Activated T-cell treated with anti-CD3 and anti-CD28 coated beads, Interleukin-2, amount 50 U/mL, for 4 hours (primary cell): ENCODE measurements at regions not wholly inside any gene's neighbourhood (a gene's known extent, or its start where the extent isn't known, plus 50 kb on each side); places are given as distances from the start of the nearest gene placed in this dataset.

ENCODE experiments used
- ATAC-seq, 2 donors: fragments of 200-7000 bp; cut with Tn5 transposase; one replicate each; pipeline ENCODE4 v1.10.0; 2021
- DNase-seq: peaks from one replicate; pipeline ENCODE4 v3.0.0-alpha.2; 2020
- H3K27me3 Mint-ChIP-seq: one replicate; pipeline ENCODE4 v1.8.0; 2021; ENCODE audit warnings: low read depth, mixed read lengths
- H3K36me3 Mint-ChIP-seq: one replicate; pipeline ENCODE4 v1.8.0; 2022; ENCODE audit warnings: mixed read lengths; ENCODE audit not compliant: insufficient read depth
- H3K4me1 Mint-ChIP-seq: one replicate; pipeline ENCODE4 v1.8.0; 2021; ENCODE audit warnings: low read depth, mixed read lengths
- H3K4me3 Mint-ChIP-seq: one replicate; pipeline ENCODE4 v1.8.0; 2021; ENCODE audit warnings: mild to moderate bottlenecking, moderate library complexity, mixed read lengths
- H3K9me3 Mint-ChIP-seq: one replicate; pipeline ENCODE4 v1.8.0; 2021; ENCODE audit warnings: mixed read lengths

GRCh38 chr2:107648781-107649404 is 177.8 kb upstream of the RGPD4 start:
- ATAC-seq (no peak), DNase-seq (no peak)
- Mint-ChIP-seq H3K4me3 (no peak overlapping the region), H3K4me1 (no peaks in the 10 kb centered on the region), H3K36me3 (no peaks in the 10 kb centered on the region), H3K27me3 (no peaks in the 10 kb centered on the region), H3K9me3 (peaks cover 26% of the 10 kb centered on the region)

GRCh38 chr2:107657049-107657448 is 169.6 kb upstream of the RGPD4 start:
- H3K27me3 Mint-ChIP-seq: no peaks in the 10 kb centered on the region

GRCh38 chr2:107663632-107664031 is 163.1 kb upstream of the RGPD4 start:
- Mint-ChIP-seq H3K4me1 (no peaks in the 10 kb centered on the region), H3K36me3 (no peaks in the 10 kb centered on the region), H3K9me3 (peaks cover 4% of the 10 kb centered on the region), H3K4me3 (no peak overlapping the region), H3K27me3 (no peaks in the 10 kb centered on the region)
- ATAC-seq (no peak), DNase-seq (no peak)

More at GRCh38 chr2:107657049-107657448, 169.6 kb upstream of the RGPD4 start:
- no peak for DNase-seq
- Mint-ChIP-seq H3K36me3 (no peaks in the 10 kb centered on the region), H3K4me1 (no peaks in the 10 kb centered on the region), H3K9me3 (no peaks in the 10 kb centered on the region), H3K4me3 (no peak overlapping the region)
- no peak for ATAC-seq

GRCh38 chr2:107669335-107669734 is 157.4 kb upstream of the RGPD4 start:
- DNase-seq (no peak), ATAC-seq (no peak)
- no peaks in the 10 kb centered on the region for H3K36me3 Mint-ChIP-seq
- H3K4me1 Mint-ChIP-seq: no peaks in the 10 kb centered on the region
- no peaks in the 10 kb centered on the region for H3K27me3 Mint-ChIP-seq
- peaks cover 15% of the 10 kb centered on the region for H3K9me3 Mint-ChIP-seq
- no peak overlapping the region for H3K4me3 Mint-ChIP-seq

- no peaks in the 10 kb centered on the region for H3K4me1 Mint-ChIP-seq
Observed at GRCh38 chr2:107681936-107682335, 144.8 kb upstream of the RGPD4 start.

GRCh38 chr2:107684421-107684820 is 142.3 kb upstream of the RGPD4 start:
- H3K9me3 Mint-ChIP-seq: no peaks in the 10 kb centered on the region
- no peak for DNase-seq
- ATAC-seq: no peak
- no peaks in the 10 kb centered on the region for H3K4me1 Mint-ChIP-seq
- H3K4me3 Mint-ChIP-seq: no peak overlapping the region
- no peaks in the 10 kb centered on the region for H3K27me3 Mint-ChIP-seq
- no peaks in the 10 kb centered on the region for H3K36me3 Mint-ChIP-seq

More at GRCh38 chr2:107681936-107682335, 144.8 kb upstream of the RGPD4 start:
- no peak overlapping the region for H3K4me3 Mint-ChIP-seq
- no peaks in the 10 kb centered on the region for H3K9me3 Mint-ChIP-seq
- H3K27me3 Mint-ChIP-seq: no peaks in the 10 kb centered on the region
- no peak for DNase-seq
- no peak for ATAC-seq
- no peaks in the 10 kb centered on the region for H3K36me3 Mint-ChIP-seq

GRCh38 chr2:107685421-107685986 is 141.2 kb upstream of the RGPD4 start:
- ATAC-seq (no peak), DNase-seq (no peak)
- H3K4me3 Mint-ChIP-seq: no peak overlapping the region
- H3K9me3 Mint-ChIP-seq: no peaks in the 10 kb centered on the region
- H3K36me3 Mint-ChIP-seq: no peaks in the 10 kb centered on the region
- no peaks in the 10 kb centered on the region for H3K27me3 Mint-ChIP-seq
- H3K4me1 Mint-ChIP-seq: no peaks in the 10 kb centered on the region

- Mint-ChIP-seq H3K36me3 (no peaks in the 10 kb centered on the region), H3K9me3 (no peaks in the 10 kb centered on the region), H3K4me3 (no peak overlapping the region), H3K4me1 (no peaks in the 10 kb centered on the region), H3K27me3 (no peaks in the 10 kb centered on the region)
- ATAC-seq (no peak), DNase-seq (no peak)
Observed at GRCh38 chr2:107687073-107687472, 139.6 kb upstream of the RGPD4 start.

GRCh38 chr2:107688135-107688534 is 138.6 kb upstream of the RGPD4 start:
- no peaks in the 10 kb centered on the region for H3K36me3 Mint-ChIP-seq
- DNase-seq (no peak), ATAC-seq (no peak)
- H3K4me1 Mint-ChIP-seq: no peaks in the 10 kb centered on the region
- no peak overlapping the region for H3K4me3 Mint-ChIP-seq
- no peaks in the 10 kb centered on the region for H3K27me3 Mint-ChIP-seq
- no peaks in the 10 kb centered on the region for H3K9me3 Mint-ChIP-seq

GRCh38 chr2:107693604-107694003 is 133.1 kb upstream of the RGPD4 start:
- DNase-seq (no peak), ATAC-seq (no peak)
- H3K27me3 Mint-ChIP-seq: no peaks in the 10 kb centered on the region
- no peak overlapping the region for H3K4me3 Mint-ChIP-seq
- H3K36me3 Mint-ChIP-seq: no peaks in the 10 kb centered on the region
- no peaks in the 10 kb centered on the region for H3K9me3 Mint-ChIP-seq
- no peaks in the 10 kb centered on the region for H3K4me1 Mint-ChIP-seq

- H3K27me3 Mint-ChIP-seq: no peaks in the 10 kb centered on the region
Observed at GRCh38 chr2:107694667-107695066, 132.0 kb upstream of the RGPD4 start.

GRCh38 chr2:107697385-107697784 is 129.3 kb upstream of the RGPD4 start:
- Mint-ChIP-seq H3K27me3 (no peaks in the 10 kb centered on the region), H3K4me1 (no peaks in the 10 kb centered on the region), H3K9me3 (no peaks in the 10 kb centered on the region), H3K4me3 (no peak overlapping the region), H3K36me3 (no peaks in the 10 kb centered on the region)
- DNase-seq (no peak), ATAC-seq (no peak)

More at GRCh38 chr2:107694667-107695066, 132.0 kb upstream of the RGPD4 start:
- no peaks in the 10 kb centered on the region for H3K36me3 Mint-ChIP-seq
- DNase-seq (no peak), ATAC-seq (no peak)
- no peaks in the 10 kb centered on the region for H3K9me3 Mint-ChIP-seq
- H3K4me1 Mint-ChIP-seq: no peaks in the 10 kb centered on the region
- H3K4me3 Mint-ChIP-seq: no peak overlapping the region

- no peak overlapping the region for H3K4me3 Mint-ChIP-seq
- no peaks in the 10 kb centered on the region for H3K36me3 Mint-ChIP-seq
- H3K9me3 Mint-ChIP-seq: no peaks in the 10 kb centered on the region
- ATAC-seq: no peak
- H3K4me1 Mint-ChIP-seq: no peaks in the 10 kb centered on the region
- DNase-seq: no peak
- no peaks in the 10 kb centered on the region for H3K27me3 Mint-ChIP-seq
Observed at GRCh38 chr2:107698861-107699260, 127.8 kb upstream of the RGPD4 start.

GRCh38 chr2:107700073-107700472 is 126.6 kb upstream of the RGPD4 start:
- Mint-ChIP-seq H3K27me3 (no peaks in the 10 kb centered on the region), H3K9me3 (no peaks in the 10 kb centered on the region), H3K4me1 (no peaks in the 10 kb centered on the region), H3K4me3 (no peak overlapping the region), H3K36me3 (no peaks in the 10 kb centered on the region)
- DNase-seq: no peak
- ATAC-seq: no peak

GRCh38 chr2:107711941-107712340 is 114.8 kb upstream of the RGPD4 start:
- H3K4me1 Mint-ChIP-seq: peaks cover 4% of the 10 kb centered on the region
- H3K9me3 Mint-ChIP-seq: peaks cover 4% of the 10 kb centered on the region

More at GRCh38 chr2:107711941-107712340, 114.8 kb upstream of the RGPD4 start:
- DNase-seq: no peak
- Mint-ChIP-seq H3K27me3 (no peaks in the 10 kb centered on the region), H3K4me3 (no peak overlapping the region), H3K36me3 (no peaks in the 10 kb centered on the region)
- ATAC-seq: no peak
